SK-N-SH treated with all-trans-retinoic acid at 6 μM for 48 hours (cell line): ENCODE measurements at regions not wholly inside any gene's neighbourhood (a gene's known extent, or its start where the extent isn't known, plus 50 kb on each side); places are given as distances from the start of the nearest gene placed in this dataset.

ENCODE experiments used
- ATAC-seq: fragments of 200-7000 bp; cut with Tn5 transposase; 3 replicates; pipeline ENCODE4 v1.9.1; 2020; ENCODE audit warnings: mild to moderate bottlenecking, moderate library complexity
- ARNTL ChIP-seq: fragments of 450-650 bp; formaldehyde crosslinking; IDR thresholded peaks from 2 replicates; pipeline ENCODE4 v1.5.0; 2020; ENCODE audit warnings: low read depth, mild to moderate bottlenecking, moderate library complexity, borderline replicate concordance
- BACH2 ChIP-seq: fragments of 250-450 bp; sonication (Bioruptor Pico); IDR thresholded peaks from 2 replicates; pipeline ENCODE4 v1.9.0; 2021; ENCODE audit warnings: mild to moderate bottlenecking, borderline replicate concordance
- CSDC2 ChIP-seq: fragments of 250-450 bp; sonication (Bioruptor Pico); IDR thresholded peaks from 2 replicates; pipeline ENCODE4 v1.5.0; 2020; ENCODE audit warnings: mild to moderate bottlenecking, moderate library complexity
- ESRRG ChIP-seq: fragments of 250-450 bp; sonication (Bioruptor Pico); IDR thresholded peaks from 2 replicates; pipeline ENCODE4 v1.6.1; 2021; ENCODE audit warnings: mild to moderate bottlenecking
- GLIS3 ChIP-seq: fragments of 250-450 bp; sonication (Bioruptor Pico); IDR thresholded peaks from 2 replicates; pipeline ENCODE4 v1.5.0; 2020; ENCODE audit warnings: mild to moderate bottlenecking, moderate library complexity
- ISL1 ChIP-seq: fragments of 250-450 bp; sonication (Bioruptor Pico); IDR thresholded peaks from 2 replicates; pipeline ENCODE4 v2.1.2; 2022; ENCODE audit warnings: mild to moderate bottlenecking, moderate library complexity
- OSR1 ChIP-seq: fragments of 250-450 bp; sonication (Bioruptor Pico); IDR thresholded peaks from 2 replicates; pipeline ENCODE4 v1.8.0; 2022; ENCODE audit warnings: moderate library complexity, mild to moderate bottlenecking, inconsistent platforms
- PPARA ChIP-seq: fragments of 250-450 bp; sonication (Bioruptor Pico); IDR thresholded peaks from 2 replicates; pipeline ENCODE4 v1.5.0; 2020; ENCODE audit warnings: mild to moderate bottlenecking, borderline replicate concordance
- RARB ChIP-seq: fragments of 250-450 bp; sonication (Bioruptor Pico); IDR thresholded peaks from 2 replicates; pipeline ENCODE4 v1.8.0; 2021; ENCODE audit warnings: mild to moderate bottlenecking, moderate library complexity
- SNAI2 ChIP-seq: fragments of 250-450 bp; sonication (Bioruptor Pico); IDR thresholded peaks from 2 replicates; pipeline ENCODE4 v1.5.0; 2020; ENCODE audit warnings: mild to moderate bottlenecking, moderate library complexity
- TCF4 ChIP-seq: fragments of 250-450 bp; sonication (Bioruptor Pico); IDR thresholded peaks from 2 replicates; pipeline ENCODE4 v1.8.0; 2021; ENCODE audit warnings: mild to moderate bottlenecking, moderate library complexity, borderline replicate concordance
- TOX ChIP-seq: fragments of 250-450 bp; sonication (Bioruptor Pico); IDR thresholded peaks from 2 replicates; pipeline ENCODE4 v1.8.0; 2021; ENCODE audit warnings: mild to moderate bottlenecking, moderate library complexity, borderline replicate concordance
- ZC3H10 ChIP-seq: fragments of 250-450 bp; sonication (Bioruptor Pico); IDR thresholded peaks from 2 replicates; pipeline ENCODE4 v1.5.1; 2021; ENCODE audit warnings: mild to moderate bottlenecking, moderate library complexity
- ZFP3 ChIP-seq: fragments of 250-450 bp; sonication (Bioruptor Pico); IDR thresholded peaks from 2 replicates; pipeline ENCODE4 v1.5.0; 2020; ENCODE audit warnings: mild to moderate bottlenecking, moderate library complexity
- ZFP30 ChIP-seq: fragments of 450-650 bp; formaldehyde crosslinking; IDR thresholded peaks from 2 replicates; pipeline ENCODE4 v1.5.0; 2022; ENCODE audit warnings: mild to moderate bottlenecking, moderate library complexity
- ZNF565 ChIP-seq: fragments of 450-650 bp; formaldehyde crosslinking; conservative IDR thresholded peaks from 2 replicates; pipeline ENCODE4 v1.5.0; 2020; ENCODE audit warnings: low read depth, mild to moderate bottlenecking, moderate library complexity
- ZNF70 ChIP-seq: fragments of 450-650 bp; formaldehyde crosslinking; IDR thresholded peaks from 2 replicates; pipeline ENCODE4 v1.5.0; 2020; ENCODE audit warnings: mild to moderate bottlenecking, moderate library complexity
- TF ChIP-seq, protein P1 (sequence below): fragments of 250-450 bp; sonication (Bioruptor Pico); IDR thresholded peaks from 2 replicates; pipeline ENCODE4 v1.8.0; 2020; ENCODE audit warnings: mild to moderate bottlenecking, moderate library complexity, borderline replicate concordance
- TF ChIP-seq, protein P2 (sequence below): fragments of 250-450 bp; sonication (Bioruptor Pico); IDR thresholded peaks from 2 replicates; pipeline ENCODE4 v1.5.1; 2021; ENCODE audit warnings: mild to moderate bottlenecking, moderate library complexity
- TF ChIP-seq, protein P3 (sequence below): fragments of 250-450 bp; sonication (Bioruptor Pico); IDR thresholded peaks from 2 replicates; pipeline ENCODE4 v1.8.0; 2021; ENCODE audit warnings: low read depth, mild to moderate bottlenecking, moderate library complexity, borderline replicate concordance
- TF ChIP-seq, protein P4 (sequence below): fragments of 250-450 bp; sonication (Bioruptor Pico); IDR thresholded peaks from 2 replicates; pipeline ENCODE4 v1.5.0; 2020; ENCODE audit warnings: mild to moderate bottlenecking, moderate library complexity
- TF ChIP-seq, protein P5 (sequence below): fragments of 250-450 bp; sonication (Bioruptor Pico); IDR thresholded peaks from 2 replicates; pipeline ENCODE4 v1.5.1; 2020; ENCODE audit warnings: low read depth, mild to moderate bottlenecking, moderate library complexity

DNA sequence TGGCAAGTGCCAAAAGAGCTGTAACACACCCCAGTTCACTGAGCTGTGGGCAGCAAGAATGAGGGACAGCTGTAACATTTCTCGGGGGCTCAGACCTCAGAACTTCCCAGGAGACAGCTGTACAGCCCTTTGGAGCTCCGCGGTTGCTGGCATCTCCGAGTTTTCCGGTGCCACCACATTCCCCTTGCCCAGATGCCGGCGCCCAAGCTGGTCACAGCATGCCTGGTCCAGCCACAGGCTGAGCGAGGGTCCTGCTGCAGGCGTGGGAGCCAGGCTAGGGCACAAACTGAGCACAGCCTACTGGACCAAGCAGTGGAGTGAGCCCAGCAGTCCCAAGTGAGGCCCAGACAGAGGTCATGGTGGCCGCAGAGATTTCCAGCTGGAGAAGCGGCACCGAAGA, 797.7 kb upstream of the EDIL3 start (continued):
- TF ChIP-seq, protein P1, sequence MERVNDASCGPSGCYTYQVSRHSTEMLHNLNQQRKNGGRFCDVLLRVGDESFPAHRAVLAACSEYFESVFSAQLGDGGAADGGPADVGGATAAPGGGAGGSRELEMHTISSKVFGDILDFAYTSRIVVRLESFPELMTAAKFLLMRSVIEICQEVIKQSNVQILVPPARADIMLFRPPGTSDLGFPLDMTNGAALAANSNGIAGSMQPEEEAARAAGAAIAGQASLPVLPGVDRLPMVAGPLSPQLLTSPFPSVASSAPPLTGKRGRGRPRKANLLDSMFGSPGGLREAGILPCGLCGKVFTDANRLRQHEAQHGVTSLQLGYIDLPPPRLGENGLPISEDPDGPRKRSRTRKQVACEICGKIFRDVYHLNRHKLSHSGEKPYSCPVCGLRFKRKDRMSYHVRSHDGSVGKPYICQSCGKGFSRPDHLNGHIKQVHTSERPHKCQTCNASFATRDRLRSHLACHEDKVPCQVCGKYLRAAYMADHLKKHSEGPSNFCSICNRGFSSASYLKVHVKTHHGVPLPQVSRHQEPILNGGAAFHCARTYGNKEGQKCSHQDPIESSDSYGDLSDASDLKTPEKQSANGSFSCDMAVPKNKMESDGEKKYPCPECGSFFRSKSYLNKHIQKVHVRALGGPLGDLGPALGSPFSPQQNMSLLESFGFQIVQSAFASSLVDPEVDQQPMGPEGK (CRISPR knock-in tag): no peak

DNA sequence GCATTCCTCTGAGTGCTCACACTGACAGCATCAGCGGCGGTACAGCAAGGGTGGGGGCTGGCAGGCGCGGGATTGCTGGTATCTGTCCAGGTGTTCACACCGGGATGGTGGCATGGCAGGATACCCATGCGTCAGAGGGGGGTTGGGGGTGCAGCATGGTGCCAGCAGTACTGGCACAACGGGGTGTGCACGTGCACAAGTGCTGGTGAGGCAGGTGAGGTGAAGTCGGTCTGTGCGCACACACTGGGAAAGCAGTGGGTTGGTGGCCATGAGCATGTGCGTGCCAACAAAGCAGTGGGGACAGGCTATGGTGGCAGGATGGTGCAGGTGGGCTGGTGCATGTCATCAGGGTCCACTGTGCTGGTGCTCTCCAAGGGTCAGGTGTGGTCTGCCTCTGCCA, 819.6 kb upstream of the EDIL3 start:
- no peak for TF ChIP-seq ZC3H10 (CRISPR knock-in tag)
- no peak for TF ChIP-seq OSR1 (CRISPR knock-in tag)
- no peak for TF ChIP-seq RARB (CRISPR knock-in tag)
- TF ChIP-seq, protein P2, sequence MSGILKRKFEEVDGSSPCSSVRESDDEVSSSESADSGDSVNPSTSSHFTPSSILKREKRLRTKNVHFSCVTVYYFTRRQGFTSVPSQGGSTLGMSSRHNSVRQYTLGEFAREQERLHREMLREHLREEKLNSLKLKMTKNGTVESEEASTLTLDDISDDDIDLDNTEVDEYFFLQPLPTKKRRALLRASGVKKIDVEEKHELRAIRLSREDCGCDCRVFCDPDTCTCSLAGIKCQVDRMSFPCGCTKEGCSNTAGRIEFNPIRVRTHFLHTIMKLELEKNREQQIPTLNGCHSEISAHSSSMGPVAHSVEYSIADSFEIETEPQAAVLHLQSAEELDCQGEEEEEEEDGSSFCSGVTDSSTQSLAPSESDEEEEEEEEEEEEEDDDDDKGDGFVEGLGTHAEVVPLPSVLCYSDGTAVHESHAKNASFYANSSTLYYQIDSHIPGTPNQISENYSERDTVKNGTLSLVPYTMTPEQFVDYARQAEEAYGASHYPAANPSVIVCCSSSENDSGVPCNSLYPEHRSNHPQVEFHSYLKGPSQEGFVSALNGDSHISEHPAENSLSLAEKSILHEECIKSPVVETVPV (CRISPR knock-in tag): no peak
- TF ChIP-seq ZFP30 (CRISPR knock-in tag): no peak
- TF ChIP-seq, protein P3, sequence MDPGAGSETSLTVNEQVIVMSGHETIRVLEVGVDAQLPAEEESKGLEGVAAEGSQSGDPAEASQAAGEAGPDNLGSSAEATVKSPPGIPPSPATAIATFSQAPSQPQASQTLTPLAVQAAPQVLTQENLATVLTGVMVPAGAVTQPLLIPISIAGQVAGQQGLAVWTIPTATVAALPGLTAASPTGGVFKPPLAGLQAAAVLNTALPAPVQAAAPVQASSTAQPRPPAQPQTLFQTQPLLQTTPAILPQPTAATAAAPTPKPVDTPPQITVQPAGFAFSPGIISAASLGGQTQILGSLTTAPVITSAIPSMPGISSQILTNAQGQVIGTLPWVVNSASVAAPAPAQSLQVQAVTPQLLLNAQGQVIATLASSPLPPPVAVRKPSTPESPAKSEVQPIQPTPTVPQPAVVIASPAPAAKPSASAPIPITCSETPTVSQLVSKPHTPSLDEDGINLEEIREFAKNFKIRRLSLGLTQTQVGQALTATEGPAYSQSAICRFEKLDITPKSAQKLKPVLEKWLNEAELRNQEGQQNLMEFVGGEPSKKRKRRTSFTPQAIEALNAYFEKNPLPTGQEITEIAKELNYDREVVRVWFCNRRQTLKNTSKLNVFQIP: no peak
- no peak for TF ChIP-seq TCF4 (CRISPR knock-in tag)
- no peak for TF ChIP-seq GLIS3
- no peak for TF ChIP-seq BACH2 (CRISPR knock-in tag)
- no peak for TF ChIP-seq ARNTL (CRISPR knock-in tag)
- TF ChIP-seq ISL1 (CRISPR knock-in tag): no peak
- TF ChIP-seq, protein P4, sequence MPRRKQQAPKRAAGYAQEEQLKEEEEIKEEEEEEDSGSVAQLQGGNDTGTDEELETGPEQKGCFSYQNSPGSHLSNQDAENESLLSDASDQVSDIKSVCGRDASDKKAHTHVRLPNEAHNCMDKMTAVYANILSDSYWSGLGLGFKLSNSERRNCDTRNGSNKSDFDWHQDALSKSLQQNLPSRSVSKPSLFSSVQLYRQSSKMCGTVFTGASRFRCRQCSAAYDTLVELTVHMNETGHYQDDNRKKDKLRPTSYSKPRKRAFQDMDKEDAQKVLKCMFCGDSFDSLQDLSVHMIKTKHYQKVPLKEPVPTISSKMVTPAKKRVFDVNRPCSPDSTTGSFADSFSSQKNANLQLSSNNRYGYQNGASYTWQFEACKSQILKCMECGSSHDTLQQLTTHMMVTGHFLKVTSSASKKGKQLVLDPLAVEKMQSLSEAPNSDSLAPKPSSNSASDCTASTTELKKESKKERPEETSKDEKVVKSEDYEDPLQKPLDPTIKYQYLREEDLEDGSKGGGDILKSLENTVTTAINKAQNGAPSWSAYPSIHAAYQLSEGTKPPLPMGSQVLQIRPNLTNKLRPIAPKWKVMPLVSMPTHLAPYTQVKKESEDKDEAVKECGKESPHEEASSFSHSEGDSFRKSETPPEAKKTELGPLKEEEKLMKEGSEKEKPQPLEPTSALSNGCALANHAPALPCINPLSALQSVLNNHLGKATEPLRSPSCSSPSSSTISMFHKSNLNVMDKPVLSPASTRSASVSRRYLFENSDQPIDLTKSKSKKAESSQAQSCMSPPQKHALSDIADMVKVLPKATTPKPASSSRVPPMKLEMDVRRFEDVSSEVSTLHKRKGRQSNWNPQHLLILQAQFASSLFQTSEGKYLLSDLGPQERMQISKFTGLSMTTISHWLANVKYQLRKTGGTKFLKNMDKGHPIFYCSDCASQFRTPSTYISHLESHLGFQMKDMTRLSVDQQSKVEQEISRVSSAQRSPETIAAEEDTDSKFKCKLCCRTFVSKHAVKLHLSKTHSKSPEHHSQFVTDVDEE: no peak
- TF ChIP-seq TOX (CRISPR knock-in tag): no peak
- no peak for TF ChIP-seq ESRRG (CRISPR knock-in tag)
- TF ChIP-seq SNAI2: no peak
- TF ChIP-seq PPARA (CRISPR knock-in tag): no peak
- no peak for TF ChIP-seq ZNF70 (CRISPR knock-in tag)
- no peak for TF ChIP-seq ZFP3 (CRISPR knock-in tag)
- TF ChIP-seq, protein P5, sequence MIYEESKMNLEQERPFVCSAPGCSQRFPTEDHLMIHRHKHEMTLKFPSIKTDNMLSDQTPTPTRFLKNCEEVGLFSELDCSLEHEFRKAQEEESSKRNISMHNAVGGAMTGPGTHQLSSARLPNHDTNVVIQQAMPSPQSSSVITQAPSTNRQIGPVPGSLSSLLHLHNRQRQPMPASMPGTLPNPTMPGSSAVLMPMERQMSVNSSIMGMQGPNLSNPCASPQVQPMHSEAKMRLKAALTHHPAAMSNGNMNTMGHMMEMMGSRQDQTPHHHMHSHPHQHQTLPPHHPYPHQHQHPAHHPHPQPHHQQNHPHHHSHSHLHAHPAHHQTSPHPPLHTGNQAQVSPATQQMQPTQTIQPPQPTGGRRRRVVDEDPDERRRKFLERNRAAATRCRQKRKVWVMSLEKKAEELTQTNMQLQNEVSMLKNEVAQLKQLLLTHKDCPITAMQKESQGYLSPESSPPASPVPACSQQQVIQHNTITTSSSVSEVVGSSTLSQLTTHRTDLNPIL: no peak
- TF ChIP-seq, all 23 proteins: peak for 0
- ATAC-seq: no peak

DNA sequence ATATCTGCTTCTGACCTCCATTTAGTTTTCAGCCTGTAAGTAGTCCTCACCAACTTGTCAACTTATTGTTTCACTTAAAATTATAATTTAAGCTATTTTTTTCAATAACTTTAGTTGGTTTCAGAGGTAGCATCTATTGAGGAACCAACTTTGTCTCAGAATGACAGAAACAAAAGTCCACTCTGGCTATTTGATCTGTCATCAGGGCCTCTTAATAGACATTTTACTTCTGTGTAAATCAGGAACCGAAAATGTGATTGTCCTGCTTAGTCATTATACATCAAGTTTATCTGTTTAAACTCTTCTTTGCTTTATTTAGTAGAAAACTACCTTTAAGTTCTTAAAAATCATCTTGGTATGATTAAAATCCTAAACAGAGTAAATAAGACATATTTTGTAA, 820.8 kb upstream of the EDIL3 start:
- no peak for ATAC-seq
- TF ChIP-seq ZNF565 (CRISPR knock-in tag) (no peak), CSDC2 (CRISPR knock-in tag) (no peak), PPARA (CRISPR knock-in tag) (no peak), RARB (CRISPR knock-in tag) (no peak), ISL1 (CRISPR knock-in tag) (no peak), TOX (CRISPR knock-in tag) (no peak), ARNTL (CRISPR knock-in tag) (no peak), GLIS3 (no peak), ZFP30 (CRISPR knock-in tag) (no peak), ZNF70 (CRISPR knock-in tag) (no peak), SNAI2 (no peak)
- TF ChIP-seq, protein P2 (CRISPR knock-in tag): no peak
- TF ChIP-seq, protein P1 (CRISPR knock-in tag): no peak
- TF ChIP-seq, protein P5: no peak
- TF ChIP-seq, protein P3: no peak
